NOMO-1 (cell line): ENCODE measurements at regions not wholly inside any gene's neighbourhood (a gene's known extent, or its start where the extent isn't known, plus 50 kb on each side); places are given as distances from the start of the nearest gene placed in this dataset.
"Not testable (repeated sequence)": the region's sequence is repeated elsewhere in the genome, so short reads cannot be mapped to it uniquely, and the experiment has no call there.

ENCODE experiments used
- DNase-seq, 2 experiments: peaks; one replicate each; lab custom pipeline; 2025; ENCODE audit not compliant: unreplicated experiment in 2 of 2; lab: John Stamatoyannopoulos, UW

- DNase-seq: no peak
Measured at GRCh38 chr15:95690631-95691340, 639.7 kb upstream of the NR2F2 start.

GRCh38 chr15:95693917-95694316 lies 636.6 kb upstream of the NR2F2 start:
- no peak for DNase-seq

DNA sequence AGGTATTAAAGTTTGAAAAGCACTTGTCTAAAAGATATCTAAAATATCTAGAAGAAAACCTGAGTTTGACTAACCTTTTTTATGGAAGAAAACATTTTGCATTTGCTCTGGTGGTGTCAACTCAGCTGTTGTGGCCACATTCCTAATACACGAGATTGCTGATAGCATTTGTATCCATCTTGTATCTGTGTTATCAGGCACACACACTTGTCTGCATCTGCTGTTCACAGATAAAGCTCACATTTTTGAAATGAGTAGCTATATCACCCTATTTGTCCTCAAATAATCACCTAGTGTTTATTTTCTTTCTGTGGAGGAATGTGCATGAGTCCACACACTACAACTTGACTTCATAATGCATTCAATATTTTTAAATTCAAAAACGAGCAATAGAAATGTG lies 632.3 kb upstream of the NR2F2 start:
- DNase-seq: no peak

DNA sequence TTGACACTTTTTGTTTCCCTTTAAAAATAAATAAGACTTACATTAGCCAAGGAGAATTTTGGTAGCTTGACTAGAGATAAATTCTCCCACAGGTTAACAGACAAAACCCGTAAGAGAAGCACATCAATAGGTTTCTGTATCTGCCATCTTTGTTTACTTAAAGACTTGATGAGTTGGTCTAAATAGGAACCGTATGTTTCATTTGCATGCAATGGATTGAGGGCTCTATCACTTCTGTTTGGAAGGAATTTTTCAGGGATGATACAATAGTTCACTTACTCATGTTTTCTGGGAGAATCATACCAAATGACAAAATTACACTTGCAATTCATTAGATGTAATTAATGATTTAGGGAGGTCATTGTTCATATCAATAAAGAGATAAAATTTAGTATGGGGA lies 631.5 kb upstream of the NR2F2 start:
- no peak for DNase-seq

DNA sequence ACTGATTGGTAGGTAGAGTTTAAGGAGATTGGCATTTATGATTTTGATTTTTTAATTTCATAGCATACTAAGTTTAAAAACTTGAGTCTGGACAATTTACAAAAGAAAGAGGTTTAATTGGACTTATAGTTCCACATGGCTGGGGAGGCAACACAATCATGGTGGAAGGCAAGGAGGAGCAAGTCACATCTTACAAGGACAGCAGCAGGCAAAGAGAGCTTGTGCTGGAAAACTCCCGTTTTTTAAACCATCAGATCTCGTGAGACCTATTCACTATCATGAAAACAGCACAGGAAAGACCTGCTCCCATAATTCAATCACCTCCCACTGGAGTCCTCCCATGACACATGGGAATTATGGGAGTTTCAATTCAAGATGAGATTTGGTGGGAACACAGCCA lies 630.9 kb upstream of the NR2F2 start:
- DNase-seq: no peak

- DNase-seq: not testable (repeated sequence)
Measured at GRCh38 chr15:95700692-95701091, 629.8 kb upstream of the NR2F2 start.

- DNase-seq: no peak
Measured at GRCh38 chr15:95701410-95701809, 629.1 kb upstream of the NR2F2 start.

GRCh38 chr15:95709959-95710695 lies 620.4 kb upstream of the NR2F2 start:
- no peak for DNase-seq

GRCh38 chr15:95712785-95713184 lies 617.7 kb upstream of the NR2F2 start:
- no peak for DNase-seq

DNA sequence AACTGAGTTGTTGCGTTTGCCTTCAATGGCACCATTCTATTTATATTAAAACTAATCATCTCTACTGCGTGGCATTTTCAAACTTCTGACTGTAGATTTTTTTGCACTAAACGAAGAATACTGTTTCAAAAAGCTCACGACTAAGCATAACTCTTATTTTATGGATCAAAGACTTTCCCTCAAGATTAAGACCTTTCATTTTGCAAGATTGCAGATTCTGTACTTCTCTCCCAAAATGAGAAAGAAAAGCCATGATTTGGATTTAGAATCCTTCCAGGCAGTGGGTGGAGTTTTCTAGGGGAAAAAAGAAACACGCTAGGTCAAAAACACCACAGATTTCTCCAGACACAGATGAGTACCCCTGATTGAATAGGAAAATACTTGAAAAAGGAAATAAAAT lies 617.2 kb upstream of the NR2F2 start:
- no peak for DNase-seq

GRCh38 chr15:95715116-95715903 lies 615.2 kb upstream of the NR2F2 start:
- DNase-seq: no peak

DNA sequence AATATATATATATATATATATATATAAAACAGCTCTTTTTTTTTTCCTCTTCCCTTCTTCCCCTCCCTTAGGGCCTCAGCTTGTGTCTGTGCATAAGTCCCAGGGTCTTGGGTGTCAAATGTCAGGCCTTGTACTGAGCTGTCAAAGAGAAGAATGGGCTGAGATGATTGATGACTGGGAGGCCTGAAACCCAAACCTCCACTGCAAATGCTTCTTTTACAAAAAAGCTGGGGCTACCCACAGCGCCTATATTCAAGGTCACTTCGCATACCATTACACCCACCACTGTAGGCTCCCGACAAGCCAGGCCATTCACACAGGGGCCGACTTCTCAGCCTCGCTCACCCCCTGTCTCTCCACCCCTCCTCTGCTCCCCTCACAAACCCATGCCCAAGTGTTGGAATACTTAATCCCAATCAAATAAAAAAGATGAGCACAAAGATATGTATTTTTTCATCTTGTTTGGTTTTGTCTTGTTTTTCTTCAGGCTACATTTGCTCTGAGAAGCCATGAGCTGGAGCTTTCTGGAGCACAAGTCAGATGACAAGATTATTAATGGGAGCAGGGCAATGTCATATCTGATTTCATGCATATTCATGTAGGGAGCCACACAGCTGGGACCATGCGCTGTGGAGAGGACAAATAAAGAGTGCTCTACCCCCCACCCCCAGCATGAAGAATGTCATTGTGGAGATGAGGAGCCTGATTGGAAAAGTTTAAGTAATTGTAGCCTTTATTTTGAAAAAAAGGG lies 614.4 kb upstream of the NR2F2 start:
- no peak for DNase-seq

DNA sequence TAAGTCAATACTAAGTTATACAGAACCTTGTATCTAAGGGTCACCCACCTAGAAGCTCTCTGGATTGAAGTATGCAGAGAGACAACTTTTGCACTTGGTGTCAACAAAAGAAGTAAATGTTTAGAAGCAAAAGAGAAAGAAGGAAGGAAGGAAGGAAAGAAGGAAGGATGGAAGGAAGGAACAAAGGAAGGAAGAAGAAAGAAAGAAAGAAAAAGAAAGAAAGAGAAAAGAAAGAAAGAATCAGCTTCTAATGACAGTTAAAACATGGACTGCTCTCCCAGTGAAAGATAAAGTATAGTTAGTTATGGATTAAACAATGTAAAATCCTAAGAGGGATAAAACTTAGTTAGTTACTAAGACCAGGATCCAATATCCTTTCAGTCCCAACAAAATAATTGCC lies 613.8 kb upstream of the NR2F2 start:
- DNase-seq: no peak

- no peak for DNase-seq
Measured at GRCh38 chr15:95718441-95718840, 612.1 kb upstream of the NR2F2 start.

DNA sequence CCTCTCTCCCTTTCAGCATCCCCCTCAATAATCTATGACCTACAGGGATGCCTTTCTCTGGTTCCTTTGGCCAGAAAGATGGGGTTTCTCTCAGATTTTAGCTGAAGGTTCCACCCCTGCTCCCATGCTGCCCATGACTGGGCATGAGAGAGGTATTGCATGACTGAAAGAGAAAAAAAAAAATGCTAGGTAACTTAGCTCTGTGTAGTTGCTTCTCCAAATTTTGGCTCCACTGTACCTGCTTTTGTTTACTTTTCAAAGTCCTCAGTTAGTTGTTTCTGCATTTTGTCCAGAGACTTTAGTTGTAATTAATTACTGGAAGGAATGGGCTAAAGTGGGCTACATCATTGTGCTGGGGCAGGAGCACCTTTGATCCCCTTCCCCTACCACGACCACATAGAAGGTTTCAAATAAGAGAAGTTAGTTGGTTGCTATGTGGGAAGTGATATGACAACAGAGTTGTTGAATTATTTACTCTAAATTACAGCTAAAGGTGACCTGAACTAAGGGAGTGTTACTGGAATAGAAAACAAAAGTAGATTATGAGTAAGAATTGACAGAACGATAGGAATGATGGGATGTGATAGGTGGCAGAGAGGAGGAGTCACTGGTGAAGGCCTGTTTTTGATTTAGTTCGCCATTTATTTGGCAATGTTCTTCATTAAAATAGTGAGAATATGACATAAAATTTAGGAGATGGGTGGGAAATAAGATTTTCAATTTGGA lies 605.4 kb upstream of the NR2F2 start:
- no peak for DNase-seq

GRCh38 chr15:95726891-95727290 lies 603.6 kb upstream of the NR2F2 start:
- DNase-seq: no peak

DNA sequence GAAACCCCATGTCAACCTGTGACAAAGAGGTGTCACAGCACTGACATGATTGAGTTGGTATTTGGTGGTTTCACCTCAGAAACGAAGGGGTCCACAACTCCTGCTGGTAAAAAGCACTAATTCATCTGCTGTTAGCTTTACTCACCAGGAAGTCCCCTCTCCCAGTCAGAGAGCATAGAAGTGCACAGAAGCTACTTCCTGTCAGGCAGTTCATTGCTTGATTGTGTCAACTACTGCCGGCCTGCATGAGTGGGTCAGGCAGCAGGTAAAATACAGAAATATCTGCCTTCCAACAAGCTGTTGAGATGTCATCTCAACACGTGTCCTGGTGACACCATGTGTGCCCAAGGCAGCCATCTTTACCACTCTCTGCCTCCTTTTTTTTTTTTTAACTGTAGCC lies 596.6 kb upstream of the NR2F2 start:
- no peak for DNase-seq

DNA sequence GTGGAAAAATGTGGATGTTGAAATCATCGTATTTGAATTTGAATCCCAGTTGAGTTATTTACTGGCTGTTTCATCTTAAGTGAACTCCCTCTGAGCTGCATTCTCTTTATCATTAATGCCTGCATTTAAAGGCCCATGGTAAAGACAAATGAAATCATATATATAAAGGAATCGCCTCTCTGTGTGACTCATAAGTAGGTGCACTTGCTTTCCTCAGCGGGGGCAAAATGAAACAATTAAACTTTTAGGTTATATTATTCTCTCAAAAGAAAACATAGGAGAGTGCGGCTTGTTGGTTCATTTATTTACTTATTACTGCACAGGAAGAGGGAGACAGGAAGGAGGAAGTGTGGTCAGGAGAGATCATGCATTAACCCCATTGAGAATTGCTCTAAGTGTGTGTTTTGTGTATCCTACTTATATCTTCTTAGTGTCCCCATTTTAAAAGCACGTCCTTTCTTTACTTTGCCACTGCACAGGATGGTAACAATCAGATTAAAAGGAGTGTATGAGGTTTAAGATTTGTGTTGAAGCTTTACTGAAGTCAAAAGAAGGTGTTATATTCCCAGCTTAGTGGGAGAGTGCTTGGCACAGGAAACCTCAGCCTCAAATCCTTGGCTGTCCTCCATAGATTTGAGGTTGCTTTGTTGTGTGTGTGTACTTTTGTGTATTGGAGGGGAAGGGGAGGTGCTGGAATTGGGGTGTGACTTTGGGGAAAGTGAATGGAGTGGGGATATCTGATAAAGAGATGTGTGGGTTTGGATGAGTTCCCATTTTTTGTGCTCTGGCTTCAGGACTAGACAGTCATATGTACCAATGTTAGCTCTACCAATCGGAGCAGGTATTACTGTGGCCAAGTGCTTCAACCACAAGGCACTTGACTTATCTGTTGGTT lies 595.8 kb upstream of the NR2F2 start:
- no peak for DNase-seq

DNA sequence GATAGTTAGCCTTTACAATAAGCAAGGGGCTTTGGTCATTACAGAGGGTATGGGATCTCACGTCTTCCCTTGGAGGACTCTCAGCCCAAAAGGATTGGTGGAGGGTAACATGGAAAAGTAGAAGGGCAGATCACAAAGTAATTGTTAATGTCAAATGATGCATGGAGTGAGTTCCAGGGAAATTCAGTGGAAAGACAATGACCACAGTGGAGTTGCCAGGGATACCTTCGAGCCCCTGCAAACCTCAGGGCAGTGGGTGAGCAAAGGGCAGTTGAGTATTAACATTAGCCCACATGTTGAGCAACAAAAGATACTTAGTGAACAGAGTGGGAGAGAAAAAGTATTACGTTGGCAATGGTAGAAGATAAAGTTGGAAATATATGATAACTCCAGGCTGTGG lies 593.4 kb upstream of the NR2F2 start:
- no peak for DNase-seq
